GM18505 (cell line): ENCODE measurements at regions not wholly inside any gene's neighbourhood (a gene's known extent, or its start where the extent isn't known, plus 50 kb on each side); places are given as distances from the start of the nearest gene placed in this dataset.
"Not testable (repeated sequence)": the region's sequence is repeated elsewhere in the genome, so short reads cannot be mapped to it uniquely, and the experiment has no call there.

Source experiments
- ATAC-seq: cut with Tn5 transposase; IDR thresholded peaks from one replicate; pipeline ENCODE4 v1.9.1; 2021; ENCODE audit not compliant: unreplicated experiment
- POLR2A ChIP-seq: IDR thresholded peaks from 4 replicates; pipeline ENCODE4 v1.6.1; 2011; ENCODE audit warnings: borderline replicate concordance; ENCODE audit not compliant: insufficient read depth, insufficient read length; ENCODE audit errors: extremely low read depth

DNA sequence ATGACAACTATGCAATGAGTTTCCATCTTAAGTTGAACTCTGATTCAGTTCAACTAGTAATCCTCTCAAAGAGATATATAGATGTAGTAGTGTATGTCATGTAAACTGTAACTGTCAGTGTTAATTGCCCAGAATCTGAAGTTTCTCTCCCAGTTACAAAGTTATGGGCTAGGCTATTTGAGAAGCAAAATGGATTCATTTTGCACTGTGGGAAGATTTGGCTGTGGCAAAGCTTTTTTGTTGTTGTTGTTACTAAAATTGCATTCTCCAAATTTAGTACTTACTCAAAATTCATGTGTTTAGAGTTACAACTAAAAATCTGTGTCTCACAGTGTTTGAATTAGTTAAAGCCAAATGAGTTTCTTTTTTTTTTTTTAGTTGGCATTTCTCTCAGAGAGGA is 219.0 kb downstream of the KCNJ2 start:
- TF ChIP-seq POLR2A = no peak
- ATAC-seq = no peak

DNA sequence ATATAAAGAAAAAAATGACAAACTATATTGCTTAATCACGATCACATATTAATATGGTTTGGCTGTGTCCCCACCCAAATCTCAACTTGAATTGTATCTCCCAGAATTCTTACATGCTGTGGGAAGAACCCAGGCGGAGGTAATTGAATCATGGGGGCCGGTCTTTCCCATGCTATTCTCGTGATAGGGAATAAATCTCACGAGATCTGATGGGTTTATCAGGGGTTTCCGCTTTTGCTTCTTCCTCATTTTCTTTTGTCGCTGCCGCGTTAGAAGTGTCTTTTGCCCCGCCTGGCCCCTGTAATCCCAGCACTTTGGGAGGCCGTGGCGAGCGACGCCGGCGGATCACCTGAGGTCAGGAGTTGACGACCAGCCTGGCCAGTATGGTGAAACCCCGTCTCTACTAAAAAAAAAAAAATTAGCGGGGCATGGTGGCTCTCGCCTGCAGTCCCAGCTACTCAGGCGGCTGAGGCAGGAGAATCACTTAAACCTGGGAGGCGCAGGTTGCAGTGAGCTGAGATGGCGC is 220.0 kb downstream of the KCNJ2 start:
- ATAC-seq = not testable (repeated sequence)

- ATAC-seq = no peak
- no peak for TF ChIP-seq POLR2A
Observed at GRCh38 chr17:70390049-70390448, 220.7 kb downstream of the KCNJ2 start.

DNA sequence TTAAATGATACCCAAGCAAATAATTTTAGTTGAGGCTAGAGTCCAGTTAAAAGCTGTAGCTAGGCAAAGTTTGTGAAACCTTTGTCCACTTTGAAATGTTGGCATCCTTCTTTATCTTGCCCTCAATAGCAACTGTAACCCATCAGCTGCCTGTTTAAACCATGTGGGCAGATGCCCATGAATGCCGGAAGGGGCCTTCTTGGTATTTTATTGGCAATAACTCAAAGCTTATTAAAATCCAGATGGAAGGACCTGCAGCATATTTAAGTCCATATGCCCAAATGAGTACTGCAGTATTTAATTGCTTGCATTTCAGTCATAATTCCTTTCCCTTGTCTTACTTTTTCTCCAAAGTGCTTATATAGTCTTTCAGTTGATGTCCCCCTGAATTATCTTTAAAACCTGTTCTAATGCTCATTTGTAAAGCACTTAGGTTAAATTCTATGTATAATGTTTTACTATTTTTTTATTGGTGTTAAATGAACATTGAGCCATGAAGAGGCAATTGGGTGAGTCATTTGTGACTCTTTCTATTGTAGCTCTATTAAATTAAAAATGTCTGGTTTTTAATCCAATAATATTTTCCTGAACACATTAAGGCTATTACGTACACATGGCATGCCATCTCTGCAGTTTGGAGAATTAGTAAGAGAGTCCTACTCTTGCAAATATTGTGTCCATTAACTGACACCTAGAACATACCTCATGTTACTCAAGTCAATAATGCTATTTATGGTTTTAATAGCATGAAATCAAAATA is 225.3 kb downstream of the KCNJ2 start:
- ATAC-seq = no peak
- no peak for TF ChIP-seq POLR2A

- no peak for ATAC-seq
- no peak for TF ChIP-seq POLR2A
Observed at GRCh38 chr17:70405492-70406220, 236.3 kb downstream of the KCNJ2 start.

DNA sequence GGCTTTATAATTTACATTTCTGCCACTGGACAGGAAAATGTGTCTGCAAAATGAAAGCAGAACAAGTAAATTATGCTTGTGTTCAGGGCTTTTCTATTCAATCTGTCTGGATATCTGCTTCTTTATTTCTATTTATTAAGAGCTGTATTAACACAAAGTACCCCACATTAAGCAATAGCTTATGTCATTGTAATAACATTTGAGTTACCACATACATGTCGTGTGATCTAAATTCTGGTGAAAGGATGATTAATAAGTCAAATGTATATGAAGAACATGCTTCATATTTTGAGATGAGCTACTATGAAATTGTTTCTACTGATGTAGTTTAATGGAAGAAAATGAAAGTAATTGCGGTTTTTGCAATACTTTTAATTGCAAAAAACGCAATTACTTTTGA is 238.2 kb downstream of the KCNJ2 start:
- ATAC-seq = no peak
- TF ChIP-seq POLR2A = no peak

- no peak for ATAC-seq
Observed at GRCh38 chr17:70408768-70409167, 239.4 kb downstream of the KCNJ2 start.

GRCh38 chr17:70414300-70414699 is 245.0 kb downstream of the KCNJ2 start:
- TF ChIP-seq POLR2A = no peak
- no peak for ATAC-seq

More at GRCh38 chr17:70408768-70409167, 239.4 kb downstream of the KCNJ2 start:
- TF ChIP-seq POLR2A = no peak

GRCh38 chr17:70420861-70421445 is 251.6 kb downstream of the KCNJ2 start:
- no peak for TF ChIP-seq POLR2A
- no peak for ATAC-seq

GRCh38 chr17:70422862-70423261 is 253.5 kb downstream of the KCNJ2 start:
- TF ChIP-seq POLR2A = no peak
- no peak for ATAC-seq

- ATAC-seq = no peak
- no peak for TF ChIP-seq POLR2A
Observed at GRCh38 chr17:70423562-70423961, 254.2 kb downstream of the KCNJ2 start.

DNA sequence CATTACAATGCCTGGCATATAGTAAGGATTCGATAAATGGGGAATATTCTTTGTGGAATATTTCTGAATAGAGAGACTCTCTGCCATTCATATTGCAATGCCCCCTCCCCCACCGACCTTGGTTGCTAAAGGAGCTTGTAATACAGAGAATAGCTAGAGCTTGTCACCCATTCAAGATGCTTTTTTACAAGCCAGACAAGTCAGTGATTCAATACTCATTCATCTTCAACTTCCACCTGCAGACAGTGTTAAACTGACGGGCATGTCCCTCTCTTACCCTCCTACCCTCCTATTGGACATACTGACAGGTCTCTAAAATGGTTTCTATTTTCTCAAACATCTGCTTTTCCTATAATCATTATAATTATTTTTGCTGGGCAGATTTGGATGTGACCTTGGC is 257.4 kb downstream of the KCNJ2 start:
- no peak for ATAC-seq
- no peak for TF ChIP-seq POLR2A

DNA sequence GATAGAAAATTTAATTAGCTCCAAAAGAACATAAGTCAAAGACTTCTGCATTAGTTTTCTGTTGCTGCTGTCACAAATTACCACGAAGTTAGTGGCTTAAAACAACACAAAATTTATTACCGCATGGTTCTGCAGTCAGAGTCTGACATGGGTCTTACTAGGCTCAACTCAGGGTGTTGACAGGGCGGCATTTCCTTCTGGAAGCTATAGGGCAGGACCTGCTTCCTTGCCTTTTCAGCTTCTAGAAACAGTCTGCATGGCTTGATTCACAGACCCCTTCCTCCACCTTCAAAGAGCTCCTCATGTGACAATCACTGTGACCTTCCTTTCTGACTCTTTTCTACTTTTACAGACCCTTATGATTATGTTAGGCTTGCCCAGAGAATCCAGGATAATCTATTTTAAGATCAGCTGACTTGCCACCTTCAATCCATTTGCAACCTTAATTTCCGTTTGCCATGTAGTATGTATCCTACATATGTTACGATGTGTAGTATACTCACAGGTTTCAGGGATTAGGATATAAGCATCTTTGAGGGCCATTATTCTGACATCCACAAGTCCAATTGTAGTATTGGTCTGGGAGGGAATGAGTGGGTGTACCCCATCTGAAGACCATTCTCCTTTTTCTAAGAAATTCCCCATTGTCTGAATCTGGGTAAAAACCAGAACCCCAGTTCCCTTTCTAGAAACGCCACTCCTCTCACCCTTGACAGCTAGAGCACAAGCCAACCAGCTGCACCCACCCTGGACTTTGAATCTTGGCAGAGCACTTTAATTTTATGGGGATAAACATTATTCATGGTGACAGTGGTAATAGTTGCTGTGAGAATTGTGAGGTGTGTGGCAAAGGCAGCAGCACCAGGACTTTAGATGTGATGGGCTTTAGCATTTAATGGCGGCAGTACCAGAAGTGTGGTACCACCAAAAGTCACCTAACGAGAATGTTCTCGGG is 265.5 kb downstream of the KCNJ2 start:
- ATAC-seq = no peak
- no peak for TF ChIP-seq POLR2A
